Lower lobe of right lung (tissue), 2 donors: ENCODE measurements at regions not wholly inside any gene's neighbourhood (a gene's known extent, or its start where the extent isn't known, plus 50 kb on each side); places are given as distances from the start of the nearest gene placed in this dataset.

Experiments used
- ATAC-seq, 2 donors: fragments of 200-7000 bp; cut with Tn5 transposase; one replicate each; pipeline ENCODE4 v1.9.1; 2020 to 2022; ENCODE audit warnings: mild to moderate bottlenecking in 2 of 2, moderate library complexity in 2 of 2
- DNase-seq: peaks from one replicate; pipeline ENCODE4 v3.0.0-alpha.2; 2020
- H3K27ac ChIP-seq: fragments of 200-600 bp; one replicate; pipeline ENCODE4 v1.8.0; 2022
- H3K27me3 ChIP-seq: fragments of 200-600 bp; one replicate; pipeline ENCODE4 v1.8.0; 2022; ENCODE audit warnings: low read depth
- H3K36me3 ChIP-seq: fragments of 200-600 bp; one replicate; pipeline ENCODE4 v1.8.0; 2022; ENCODE audit warnings: mild to moderate bottlenecking
- H3K4me1 ChIP-seq: fragments of 200-600 bp; one replicate; pipeline ENCODE4 v1.8.0; 2022
- H3K4me3 ChIP-seq: fragments of 200-600 bp; one replicate; pipeline ENCODE4 v1.8.0; 2022; ENCODE audit warnings: mild to moderate bottlenecking
- H3K9me3 ChIP-seq: fragments of 200-600 bp; one replicate; pipeline ENCODE4 v1.8.0; 2022
- CTCF ChIP-seq: fragments of 200-600 bp; IDR thresholded peaks from one replicate; pipeline ENCODE4 v1.8.0; 2022; ENCODE audit warnings: antibody characterized with exemption, mild to moderate bottlenecking
- intact Hi-C: fragments of 100-400 bp; cut with DNase I; formaldehyde crosslinking; loops from one replicate; pipeline ENCODE4 v1.11.0; 2022
- donor health status: DM: no; HTN: yes; CAD: no; lungs with severe emphysema.

GRCh38 chr2:175372704-175373701 is 191.5 kb upstream of the ATP5MC3 start:
- DNase-seq: no peak
- no peak for TF ChIP-seq CTCF
- H3K27me3 ChIP-seq: peaks cover 3% of the 10 kb centered on the region
- no peak overlapping the region for H3K4me3 ChIP-seq
- no peaks in the 10 kb centered on the region for H3K36me3 ChIP-seq
- H3K9me3 ChIP-seq: no peaks in the 10 kb centered on the region
- no peak for ATAC-seq
- intact Hi-C loops: no loop called here
- H3K4me1 ChIP-seq: no peaks in the 10 kb centered on the region
- no peak overlapping the region for H3K27ac ChIP-seq

- H3K4me3 ChIP-seq: no peak overlapping the region
- TF ChIP-seq CTCF: no peak
- no peaks in the 10 kb centered on the region for H3K4me1 ChIP-seq
- no peaks in the 10 kb centered on the region for H3K9me3 ChIP-seq
- H3K27me3 ChIP-seq: peaks cover 9% of the 10 kb centered on the region
- H3K27ac ChIP-seq: no peak overlapping the region
- ATAC-seq (no peak), DNase-seq (no peak)
- intact Hi-C loops: no loop called here
- H3K36me3 ChIP-seq: no peaks in the 10 kb centered on the region
These were observed 189.9 kb upstream of the ATP5MC3 start for GRCh38 chr2:175371378-175371777.

GRCh38 chr2:175366815-175367214 is 185.3 kb upstream of the ATP5MC3 start:
- Histone ChIP-seq H3K4me1 (no peaks in the 10 kb centered on the region), H3K4me3 (no peak overlapping the region), H3K27ac (no peak overlapping the region), H3K9me3 (no peaks in the 10 kb centered on the region), H3K27me3 (peaks cover 9% of the 10 kb centered on the region), H3K36me3 (no peaks in the 10 kb centered on the region)
- ATAC-seq (peak; percentile 71 to 72), DNase-seq (no peak)
- intact Hi-C loops: no loop called here
- peak; percentile 58 for TF ChIP-seq CTCF

GRCh38 chr2:175363699-175364098 is 182.2 kb upstream of the ATP5MC3 start:
- intact Hi-C loops: no loop called here
- H3K36me3 ChIP-seq: no peaks in the 10 kb centered on the region
- ATAC-seq: no peak
- no peak overlapping the region for H3K4me3 ChIP-seq
- H3K27ac ChIP-seq: no peak overlapping the region
- no peaks in the 10 kb centered on the region for H3K9me3 ChIP-seq
- no peaks in the 10 kb centered on the region for H3K4me1 ChIP-seq
- no peak for DNase-seq
- H3K27me3 ChIP-seq: peaks cover 6% of the 10 kb centered on the region
- no peak for TF ChIP-seq CTCF

GRCh38 chr2:175362331-175362730 is 180.8 kb upstream of the ATP5MC3 start:
- H3K4me3 ChIP-seq: no peak overlapping the region
- no peaks in the 10 kb centered on the region for H3K9me3 ChIP-seq
- ATAC-seq: no peak
- intact Hi-C loops: no loop called here
- no peaks in the 10 kb centered on the region for H3K4me1 ChIP-seq
- no peak for TF ChIP-seq CTCF
- no peak for DNase-seq
- H3K36me3 ChIP-seq: no peaks in the 10 kb centered on the region
- peaks cover 6% of the 10 kb centered on the region for H3K27me3 ChIP-seq
- no peak overlapping the region for H3K27ac ChIP-seq
